ENCODE measurements at regions not wholly inside any gene's neighbourhood (a gene's known extent, or its start where the extent isn't known, plus 50 kb on each side); places are given as distances from the start of the nearest gene placed in this dataset.

GRCh38 chr6:167567142-167568033 is 242.5 kb downstream of the TTLL2 start:
- ChIA-PET POLR2A (interaction anchor here (0.6 to 1.0 kb wide), 3 partner anchors 11 to 96 kb away, joined by 3 read pairs; no protein-coding TSS in a partner anchor), CTCF (ENCODE audit: low intra/inter-chr PET ratio) (no interaction called here)
- H3K4me1 ChIP-seq (replicated peaks in 1 of 2; ENCODE audit: control insufficient read depth in 2 of 2, insufficient read depth in 2 of 2, low read length in 2 of 2), result peaks cover 5 to 10% of the 10 kb centered on the region in 2 experiments; a peak in 3 of 5 replicates
- in situ Hi-C loops (cut with MboI) (no loop called here), intact Hi-C loops (cut with micrococcal nuclease) (no loop called here)
- FAIRE-seq (no peak), DNase-seq (ENCODE audit: extremely low read depth in 1 of 4, low spot score in 3 of 4) (no peak), ATAC-seq (peak; percentile 20)
- no TSS peak for BruUV-seq (replicated peaks)
- peaks cover 53 to 82% of the 10 kb centered on the region in 2 experiments for H3K27me3 ChIP-seq (ENCODE audit: control insufficient read depth in 2 of 2, insufficient read depth in 2 of 2, low read length in 2 of 2)
- no peak overlapping the region; a peak in 1 of 4 replicates for H3K9ac ChIP-seq (ENCODE audit: insufficient read depth in 1 of 2, low read depth in 2 of 2, low read length in 2 of 2)
- H3K79me2 ChIP-seq (ENCODE audit: control insufficient read depth, insufficient read depth, low read length), result no peaks in the 10 kb centered on the region
- H3K27ac ChIP-seq (ENCODE audit: extremely low read depth, low read depth, low read length), result no peak overlapping the region
- H3K9me3 ChIP-seq (replicated peaks; ENCODE audit: control insufficient read depth, insufficient read depth, low read depth, low read length), result no peaks in the 10 kb centered on the region
- H3K36me3 ChIP-seq (ENCODE audit: control insufficient read depth, insufficient read depth, low read length), result no peaks in the 10 kb centered on the region
- 4% methylated on average over 26 of the region's 26 CpGs for WGBS (ENCODE audit: insufficient coverage, low coverage, missing lambda C conversion rate)
- no peak overlapping the region for H3K4me3 ChIP-seq
- peak overlapping the region; percentile 14; the same call in 1 of the 2 replicates for H2AFZ ChIP-seq (ENCODE audit: low read depth, low read length)
- peaks cover 16% of the 10 kb centered on the region; the same call in 1 of the 2 replicates for H4K20me1 ChIP-seq (replicated peaks; ENCODE audit: control insufficient read depth, insufficient read depth, low read length)
- peak overlapping the region; percentile 8; the same call in 1 of the 2 replicates for H3K4me2 ChIP-seq (ENCODE audit: insufficient read depth, low read length)
- H3K9me1 ChIP-seq (ENCODE audit: control insufficient read depth, insufficient read depth, low read length), result no peaks in the 10 kb centered on the region
- TF ChIP-seq U2AF1 (optimal IDR thresholded peaks at IDR 0.05; ENCODE audit: low read depth, low read length) (no peak), ZNF57 (CRISPR knock-in tag; IDR thresholded peaks at IDR 0.05) (no peak), PTTG1 (tag; IDR thresholded peaks at IDR 0.05; ENCODE audit: low read depth) (no peak), EP300 (IDR thresholded peaks at IDR 0.05; ENCODE audit: low read length) (no peak), SRF (CRISPR knock-in tag; IDR thresholded peaks at IDR 0.05) (no peak), ZNF134 (CRISPR knock-in tag; conservative IDR thresholded peaks at IDR 0.05) (no peak), ZBTB12 (CRISPR knock-in tag; IDR thresholded peaks at IDR 0.05) (no peak), CBFA2T3 (IDR thresholded peaks at IDR 0.05) (no peak), MAFF (IDR thresholded peaks at IDR 0.05; ENCODE audit: low read length) (peak; percentile 10; the same call in 1 of the 2 replicates), ZNF780A (CRISPR knock-in tag; IDR thresholded peaks at IDR 0.05) (no peak), C11orf30 (IDR thresholded peaks at IDR 0.05; ENCODE audit: low read depth) (0 out of 2 replicates have a peak, but pooled peaks have one; percentile 39), KDM2B (CRISPR knock-in tag; IDR thresholded peaks at IDR 0.05) (no peak), MAFG (tag; conservative IDR thresholded peaks at IDR 0.05) (peak; percentile 77), ZNF583 (CRISPR knock-in tag; IDR thresholded peaks at IDR 0.05) (no peak), DPF2 (IDR thresholded peaks at IDR 0.05) (no peak), ZNF408 (CRISPR knock-in tag; IDR thresholded peaks at IDR 0.05; ENCODE audit: low read depth) (no peak), EZH2 (IDR thresholded peaks at IDR 0.05; ENCODE audit: borderline replicate concordance, low read depth, low read length) (0 out of 2 replicates have a peak, but pooled peaks have one; percentile 31), ZNF707 (CRISPR knock-in tag; conservative IDR thresholded peaks at IDR 0.05) (no peak), TCFL5 (CRISPR knock-in tag; conservative IDR thresholded peaks at IDR 0.05) (no peak), NR4A1 (CRISPR knock-in tag; IDR thresholded peaks at IDR 0.05) (no peak), NR4A1 (tag; IDR thresholded peaks at IDR 0.05) (peak; percentile 42; the same call in 1 of the 2 replicates), OTX1 (CRISPR knock-in tag; IDR thresholded peaks at IDR 0.05) (no peak)
- TF ChIP-seq, protein P1, sequence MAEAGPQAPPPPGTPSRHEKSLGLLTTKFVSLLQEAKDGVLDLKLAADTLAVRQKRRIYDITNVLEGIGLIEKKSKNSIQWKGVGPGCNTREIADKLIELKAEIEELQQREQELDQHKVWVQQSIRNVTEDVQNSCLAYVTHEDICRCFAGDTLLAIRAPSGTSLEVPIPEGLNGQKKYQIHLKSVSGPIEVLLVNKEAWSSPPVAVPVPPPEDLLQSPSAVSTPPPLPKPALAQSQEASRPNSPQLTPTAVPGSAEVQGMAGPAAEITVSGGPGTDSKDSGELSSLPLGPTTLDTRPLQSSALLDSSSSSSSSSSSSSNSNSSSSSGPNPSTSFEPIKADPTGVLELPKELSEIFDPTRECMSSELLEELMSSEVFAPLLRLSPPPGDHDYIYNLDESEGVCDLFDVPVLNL (CRISPR knock-in tag; IDR thresholded peaks at IDR 0.05; ENCODE audit: low read depth), result no peak
